GM12878 (cell line): ENCODE measurements at regions not wholly inside any gene's neighbourhood (a gene's known extent, or its start where the extent isn't known, plus 50 kb on each side); places are given as distances from the start of the nearest gene placed in this dataset.

Experiments used
- ATAC-seq: fragments of 200-7000 bp; cut with Tn5 transposase; 3 replicates; pipeline ENCODE4 v1.9.1; 2020; ENCODE audit warnings: mild to moderate bottlenecking, moderate library complexity
- BruUV-seq: library from RNA; stranded (reverse); fragments of 400-500 nt; replicated peaks from 2 replicates; lab custom pipeline; 2021; lab: Mats Ljungman, UMichigan
- CTCF ChIA-PET: fragments of 300-600 bp; sonication (Branson Sonifier 250); formaldehyde crosslinking; extraction: SDS; loops from one replicate; lab custom pipeline; 2021; ENCODE audit warnings: inconsistent platforms; lab: Yijun Ruan, JAX
- POLR2A ChIA-PET: fragments of 350-600 bp; formaldehyde crosslinking; extraction: SDS; loops from one replicate; lab custom pipeline; 2021; ENCODE audit warnings: inconsistent platforms; lab: Charles Lee
- RAD21 ChIA-PET: fragments of 300-600 bp; sonication (Branson Sonifier 250); formaldehyde crosslinking; loops from one replicate; lab custom pipeline; 2023; ENCODE audit warnings: antibody characterized with exemption; ENCODE audit not compliant: unreplicated experiment; lab: Charles Lee
- SMC1A ChIA-PET: fragments of 300-600 bp; sonication (Branson Sonifier 250); formaldehyde crosslinking; loops from one replicate; lab custom pipeline; 2023; ENCODE audit not compliant: unreplicated experiment, uncharacterized antibody; lab: Charles Lee
- DNase-seq: peaks from one replicate; pipeline ENCODE4 v3.0.0-alpha.2; 2011; ENCODE audit warnings: low read depth, low spot score
- FAIRE-seq: peaks from 3 replicates; lab custom pipeline; 2011; peaks lifted over from hg19 to GRCh38; lab: Jason Lieb, UNC
- H2AFZ ChIP-seq: 2 replicates; pipeline ENCODE4 v1.6.0; 2011; ENCODE audit warnings: low read depth, low read length, control low read depth; ENCODE audit not compliant: control insufficient read depth
- H3K27ac ChIP-seq: 2 replicates; pipeline ENCODE4 v1.5.1; 2011; ENCODE audit warnings: control low read depth; ENCODE audit not compliant: control insufficient read depth, insufficient read depth
- H3K27me3 ChIP-seq, 2 experiments: replicated peaks in 1 of 2; 2 replicates each; pipeline versions ENCODE4 v1.6.0 to v1.6.1; 2011; ENCODE audit warnings: low read length in 1 of 2; ENCODE audit not compliant: control insufficient read depth in 2 of 2, insufficient read depth in 2 of 2
- H3K36me3 ChIP-seq, 2 experiments: 2 replicates each; pipeline ENCODE4 v1.5.1; 2011; ENCODE audit warnings: low read length in 1 of 2; ENCODE audit not compliant: control insufficient read depth in 2 of 2, insufficient read depth in 2 of 2
- H3K4me1 ChIP-seq: 2 replicates; pipeline ENCODE4 v1.6.1; 2011; ENCODE audit warnings: mild to moderate bottlenecking, low read length, moderate library complexity, mixed read lengths; ENCODE audit not compliant: control insufficient read depth, insufficient read depth
- H3K4me2 ChIP-seq: 2 replicates; pipeline ENCODE4 v1.6.0; 2011; ENCODE audit warnings: control low read depth; ENCODE audit not compliant: control insufficient read depth, insufficient read depth
- H3K4me3 ChIP-seq: fragments of 200-600 bp; sonication (generic); 2 replicates; pipeline ENCODE4 v1.5.1; 2016
- H3K79me2 ChIP-seq: 2 replicates; pipeline ENCODE4 v1.6.0; 2011; ENCODE audit warnings: low read length; ENCODE audit not compliant: control insufficient read depth, insufficient read depth
- H3K9ac ChIP-seq: 2 replicates; pipeline ENCODE4 v1.8.0; 2011; ENCODE audit warnings: low read length, control low read depth, mixed read lengths; ENCODE audit not compliant: control insufficient read depth, insufficient read depth
- H3K9me3 ChIP-seq: replicated peaks from 3 replicates; pipeline ENCODE4 v1.5.1; 2011; ENCODE audit warnings: mild to moderate bottlenecking, low read length; ENCODE audit not compliant: control insufficient read depth, insufficient read depth
- H4K20me1 ChIP-seq: 2 replicates; pipeline ENCODE4 v1.6.0; 2011; ENCODE audit not compliant: control insufficient read depth, insufficient read depth
- ATF7 ChIP-seq: fragments of 450-650 bp; IDR thresholded peaks from 2 replicates; pipeline ENCODE4 v1.6.1; 2016; ENCODE audit warnings: low read depth, mild to moderate bottlenecking
- BACH1 ChIP-seq: fragments of 450-650 bp; IDR thresholded peaks from 2 replicates; pipeline ENCODE4 v1.6.1; 2017; ENCODE audit warnings: mild to moderate bottlenecking, borderline replicate concordance
- BCL11A ChIP-seq: IDR thresholded peaks from 2 replicates; pipeline ENCODE4 v1.6.1; 2011; ENCODE audit warnings: low read depth, low read length
- BHLHE40 ChIP-seq, 2 experiments: fragments of 450-650 bp in 1 of 2; IDR thresholded peaks; 2 replicates each; pipeline ENCODE4 v1.6.1; 2011 to 2017; ENCODE audit warnings: low read depth in 2 of 2, borderline replicate concordance in 1 of 2, improper control_type of control experiment in 1 of 2, low read length in 1 of 2, mild to moderate bottlenecking in 1 of 2
- CHD2 ChIP-seq: IDR thresholded peaks from 2 replicates; pipeline ENCODE4 v1.6.1; 2011; ENCODE audit warnings: low read depth, low read length, improper control_type of control experiment, borderline replicate concordance
- EED ChIP-seq: sonication (generic); IDR thresholded peaks from 2 replicates; pipeline ENCODE4 v1.6.1; 2016; ENCODE audit warnings: antibody characterized with exemption, low read depth
- GABPA ChIP-seq: IDR thresholded peaks from 2 replicates; pipeline ENCODE4 v1.6.1; 2014; ENCODE audit warnings: antibody characterized with exemption, low read depth, mild to moderate bottlenecking, inconsistent platforms
- NFXL1 ChIP-seq: fragments of 450-650 bp; IDR thresholded peaks from 2 replicates; pipeline ENCODE4 v1.6.1; 2017; ENCODE audit warnings: antibody characterized with exemption, mild to moderate bottlenecking, borderline replicate concordance
- PBX3 ChIP-seq: IDR thresholded peaks from 2 replicates; pipeline ENCODE4 v1.6.1; 2011; ENCODE audit warnings: mild to moderate bottlenecking, low read depth, low read length, moderate library complexity; ENCODE audit not compliant: insufficient replicate concordance
- POLR2A ChIP-seq: IDR thresholded peaks from 2 replicates; pipeline ENCODE4 v1.6.1; 2011; ENCODE audit warnings: low read depth, mild to moderate bottlenecking, low read length
- RELA ChIP-seq: fragments of 450-650 bp; IDR thresholded peaks from 2 replicates; pipeline ENCODE4 v1.8.0; 2014; ENCODE audit warnings: borderline replicate concordance; ENCODE audit not compliant: partially characterized antibody
- SP1 ChIP-seq: IDR thresholded peaks from one replicate; pipeline ENCODE4 v1.6.1; 2011; ENCODE audit warnings: low read depth, low read length
- SREBF2 ChIP-seq: IDR thresholded peaks from 2 replicates; pipeline ENCODE4 v1.6.1; 2012; ENCODE audit warnings: mild to moderate bottlenecking, low read length
- SUPT20H ChIP-seq: IDR thresholded peaks from 2 replicates; pipeline ENCODE4 v1.6.1; 2011; ENCODE audit warnings: low read depth, mild to moderate bottlenecking, low read length, moderate library complexity, borderline replicate concordance; ENCODE audit not compliant: control insufficient read depth
- TAF1 ChIP-seq: IDR thresholded peaks from 2 replicates; pipeline ENCODE4 v1.6.1; 2011; ENCODE audit warnings: mild to moderate bottlenecking, low read depth, low read length, borderline replicate concordance
- ZNF384 ChIP-seq: IDR thresholded peaks from 2 replicates; pipeline ENCODE4 v1.6.1; 2012; ENCODE audit warnings: low read depth, mild to moderate bottlenecking, low read length, improper control_type of control experiment, borderline replicate concordance
- WGBS: methylation state at CpG from one replicate; pipeline ENCODE4 v1.1.6; 2016; ENCODE audit warnings: low lambda C conversion rate; ENCODE audit not compliant: insufficient replicate concordance, insufficient coverage; ENCODE audit errors: missing lambda C conversion rate; 5-methylcytosine and 5-hydroxymethylcytosine counted together
- in situ Hi-C: fragments of 300-500 bp; cut with MboI; formaldehyde crosslinking; loops from 9 replicates; pipeline ENCODE4 v1.14.3; 2018; ENCODE audit warnings: mixed read lengths
- intact Hi-C: fragments of 100-400 bp; cut with micrococcal nuclease; formaldehyde crosslinking; loops from one replicate; pipeline ENCODE4 v1.14.2; 2022; ENCODE audit not compliant: unreplicated experiment
- TF ChIP-seq, protein P1 (sequence below): fragments of 450-650 bp; IDR thresholded peaks from 2 replicates; pipeline ENCODE4 v1.6.1; 2017; ENCODE audit warnings: mild to moderate bottlenecking
- TF ChIP-seq, protein P2 (sequence below): fragments of 450-650 bp; IDR thresholded peaks from 2 replicates; pipeline ENCODE4 v1.6.1; 2017; ENCODE audit warnings: borderline replicate concordance

DNA sequence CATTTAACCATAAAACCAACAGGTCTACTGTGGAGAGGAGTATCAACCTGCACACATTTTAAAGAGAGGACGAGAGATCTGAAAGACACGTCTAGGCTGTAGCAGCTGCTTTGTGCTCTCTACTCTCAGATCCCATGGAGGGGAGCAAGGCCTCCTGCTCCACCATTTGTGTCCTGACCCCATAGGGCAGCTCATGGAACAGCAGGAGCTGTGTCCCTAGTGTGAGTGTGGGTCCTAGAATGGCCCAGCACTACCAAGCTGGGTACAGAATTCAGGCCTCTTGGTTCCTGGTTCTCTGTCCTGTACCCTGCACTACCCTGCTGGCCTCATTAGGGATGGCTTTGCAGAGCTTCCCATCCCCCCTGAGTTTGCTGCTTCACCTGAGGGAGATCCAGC lies 76.5 kb downstream of the DHCR7 start:
- TF ChIP-seq TAF1 = no peak
- no peak for TF ChIP-seq SREBF2
- TF ChIP-seq, protein P1, sequence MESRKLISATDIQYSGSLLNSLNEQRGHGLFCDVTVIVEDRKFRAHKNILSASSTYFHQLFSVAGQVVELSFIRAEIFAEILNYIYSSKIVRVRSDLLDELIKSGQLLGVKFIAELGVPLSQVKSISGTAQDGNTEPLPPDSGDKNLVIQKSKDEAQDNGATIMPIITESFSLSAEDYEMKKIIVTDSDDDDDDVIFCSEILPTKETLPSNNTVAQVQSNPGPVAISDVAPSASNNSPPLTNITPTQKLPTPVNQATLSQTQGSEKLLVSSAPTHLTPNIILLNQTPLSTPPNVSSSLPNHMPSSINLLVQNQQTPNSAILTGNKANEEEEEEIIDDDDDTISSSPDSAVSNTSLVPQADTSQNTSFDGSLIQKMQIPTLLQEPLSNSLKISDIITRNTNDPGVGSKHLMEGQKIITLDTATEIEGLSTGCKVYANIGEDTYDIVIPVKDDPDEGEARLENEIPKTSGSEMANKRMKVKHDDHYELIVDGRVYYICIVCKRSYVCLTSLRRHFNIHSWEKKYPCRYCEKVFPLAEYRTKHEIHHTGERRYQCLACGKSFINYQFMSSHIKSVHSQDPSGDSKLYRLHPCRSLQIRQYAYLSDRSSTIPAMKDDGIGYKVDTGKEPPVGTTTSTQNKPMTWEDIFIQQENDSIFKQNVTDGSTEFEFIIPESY = no peak
- no peak for TF ChIP-seq BHLHE40 (IDR thresholded peaks at IDR 0.05; ENCODE audit: borderline replicate concordance in 1 of 2, low read depth in 2 of 2, low read length in 1 of 2)
- no peak for TF ChIP-seq EED
- no peak for TF ChIP-seq RELA
- no peak for TF ChIP-seq PBX3
- no peak for TF ChIP-seq ATF7
- no peak for TF ChIP-seq SUPT20H
- no peak for TF ChIP-seq GABPA
- no peak for TF ChIP-seq SP1
- TF ChIP-seq CHD2 = no peak
- no peak for TF ChIP-seq POLR2A
- no peak for TF ChIP-seq BACH1
- TF ChIP-seq, protein P2, sequence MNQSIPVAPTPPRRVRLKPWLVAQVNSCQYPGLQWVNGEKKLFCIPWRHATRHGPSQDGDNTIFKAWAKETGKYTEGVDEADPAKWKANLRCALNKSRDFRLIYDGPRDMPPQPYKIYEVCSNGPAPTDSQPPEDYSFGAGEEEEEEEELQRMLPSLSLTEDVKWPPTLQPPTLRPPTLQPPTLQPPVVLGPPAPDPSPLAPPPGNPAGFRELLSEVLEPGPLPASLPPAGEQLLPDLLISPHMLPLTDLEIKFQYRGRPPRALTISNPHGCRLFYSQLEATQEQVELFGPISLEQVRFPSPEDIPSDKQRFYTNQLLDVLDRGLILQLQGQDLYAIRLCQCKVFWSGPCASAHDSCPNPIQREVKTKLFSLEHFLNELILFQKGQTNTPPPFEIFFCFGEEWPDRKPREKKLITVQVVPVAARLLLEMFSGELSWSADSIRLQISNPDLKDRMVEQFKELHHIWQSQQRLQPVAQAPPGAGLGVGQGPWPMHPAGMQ = no peak
- no peak for TF ChIP-seq ZNF384
- TF ChIP-seq BCL11A = no peak
- TF ChIP-seq NFXL1 = no peak
- Histone ChIP-seq H3K36me3 (no peaks in the 10 kb centered on the region), H3K9me3 (no peaks in the 10 kb centered on the region; the same call in 1 of the 3 replicates), H3K79me2 (no peaks in the 10 kb centered on the region), H3K27me3 (no peaks in the 10 kb centered on the region), H3K4me3 (no peak overlapping the region), H4K20me1 (no peaks in the 10 kb centered on the region), H3K4me1 (peaks cover 34% of the 10 kb centered on the region), H3K9ac (no peak overlapping the region), H3K4me2 (no peak overlapping the region), H3K27ac (no peak overlapping the region; the same call in 1 of the 2 replicates), H2AFZ (no peak overlapping the region)
- intact Hi-C loops = loop anchor here (2.0 kb wide), 1 partner anchor 79 kb away; no protein-coding TSS in a partner anchor
- no TSS peak for BruUV-seq
- ATAC-seq (no peak), DNase-seq (no peak), FAIRE-seq (no peak)
- SMC1A ChIA-PET = interaction anchor here (0.8 to 3.9 kb wide), 3 partner anchors 11 to 48 kb away, joined by 3 to 39 read pairs (median 7); no protein-coding TSS in a partner anchor
- RAD21 ChIA-PET = interaction anchor here (1.2 to 2.2 kb wide), 2 partner anchors 48 to 284 kb away, joined by 3 to 14 read pairs; no protein-coding TSS in a partner anchor
- in situ Hi-C loops = no loop called here
- CTCF ChIA-PET = interaction anchor here (1.0 to 4.3 kb wide), 6 partner anchors 11 to 62 kb away, joined by 3 to 61 read pairs (median 6); no protein-coding TSS in a partner anchor
- POLR2A ChIA-PET = no interaction called here
- 61% methylated on average over 2 of the region's 2 CpGs for WGBS
